Medulla oblongata (tissue), 1 donor: ENCODE measurements at regions not wholly inside any gene's neighbourhood (a gene's known extent, or its start where the extent isn't known, plus 50 kb on each side); places are given as distances from the start of the nearest gene placed in this dataset.
"Not testable (repeated sequence)": the region's sequence is repeated elsewhere in the genome, so short reads cannot be mapped to it uniquely, and the experiment has no call there.

ENCODE experiments used
- DNase-seq: peaks from one replicate; pipeline ENCODE4 v3.0.0-alpha.2; 2015; ENCODE audit errors: extremely low spot score

DNA sequence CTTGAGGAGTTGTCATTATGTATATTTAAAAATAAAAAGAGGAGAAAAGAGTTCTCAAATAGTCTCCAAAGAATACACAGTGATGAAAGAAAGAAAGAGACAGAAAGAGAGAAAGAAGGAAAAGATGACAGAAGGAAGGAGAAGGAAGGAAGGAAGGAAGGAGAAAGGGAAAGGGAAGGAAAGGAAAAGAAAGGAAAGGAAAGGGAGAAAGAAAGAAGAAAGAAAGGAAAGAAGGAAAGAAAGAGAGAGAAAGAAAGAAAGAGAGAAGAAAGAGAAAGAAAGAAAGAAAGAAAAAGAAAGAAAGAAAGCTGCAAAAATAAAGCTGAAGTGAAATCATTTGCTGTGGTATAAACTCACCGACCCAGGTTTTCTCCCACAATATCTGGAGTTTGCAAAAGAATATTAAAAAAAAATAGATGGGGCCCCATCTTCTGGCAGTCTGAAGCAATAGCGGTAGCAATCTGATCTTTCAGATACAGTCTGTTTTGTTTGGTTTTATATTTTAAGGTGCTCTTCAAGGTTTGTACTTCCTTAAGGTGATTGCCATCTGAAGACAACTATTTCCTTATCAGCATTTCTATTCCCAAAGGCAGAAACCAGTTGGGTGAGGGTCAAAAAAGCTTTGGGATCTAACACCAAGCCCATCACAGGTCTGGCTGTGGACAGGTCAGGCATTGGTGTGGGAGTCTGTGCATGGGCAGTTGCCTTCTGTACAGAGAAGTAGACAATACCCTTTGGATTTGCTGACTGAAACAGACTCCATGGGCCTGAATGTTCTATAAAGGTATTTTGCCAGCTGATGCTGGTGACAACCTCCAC is 160.4 kb downstream of the CPEB2 start:
- DNase-seq = peak; percentile 17

DNA sequence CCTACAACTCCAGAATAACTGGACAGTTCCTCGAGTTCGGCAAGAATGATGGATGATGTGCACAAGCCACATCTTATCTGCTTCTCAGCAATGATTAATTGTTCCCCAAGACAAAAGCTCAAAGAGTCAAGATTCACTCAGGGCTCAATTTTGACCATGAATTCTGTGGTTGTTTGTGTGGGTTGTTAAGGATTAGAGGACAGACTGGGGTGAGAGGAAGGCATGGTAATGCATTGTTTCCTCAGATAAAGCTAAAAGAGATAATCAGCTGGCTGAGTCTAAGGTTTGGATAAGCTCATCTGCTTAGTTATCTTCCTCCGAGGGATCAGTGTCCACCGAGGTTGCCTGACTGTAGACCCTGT is 161.0 kb downstream of the CPEB2 start:
- DNase-seq = no peak

DNA sequence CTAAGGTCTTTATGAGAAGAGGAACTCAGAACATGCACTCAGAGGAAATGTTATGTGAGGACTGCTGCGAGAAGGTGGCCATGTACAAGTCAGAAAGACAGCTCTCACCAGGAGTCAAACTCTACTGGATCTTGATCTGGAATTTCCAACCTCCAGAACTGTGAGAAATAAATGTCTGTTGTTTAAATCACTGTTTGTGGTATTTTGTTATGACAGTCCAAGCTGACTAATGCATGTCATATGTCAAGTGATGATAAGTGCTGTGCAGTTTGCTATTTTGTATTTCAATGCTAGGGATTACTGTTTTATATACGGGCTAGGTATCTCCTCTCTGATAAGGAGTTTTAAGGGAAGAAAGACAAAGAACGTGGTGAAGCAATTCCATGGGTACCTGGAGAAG is 162.3 kb downstream of the CPEB2 start:
- no peak for DNase-seq

DNA sequence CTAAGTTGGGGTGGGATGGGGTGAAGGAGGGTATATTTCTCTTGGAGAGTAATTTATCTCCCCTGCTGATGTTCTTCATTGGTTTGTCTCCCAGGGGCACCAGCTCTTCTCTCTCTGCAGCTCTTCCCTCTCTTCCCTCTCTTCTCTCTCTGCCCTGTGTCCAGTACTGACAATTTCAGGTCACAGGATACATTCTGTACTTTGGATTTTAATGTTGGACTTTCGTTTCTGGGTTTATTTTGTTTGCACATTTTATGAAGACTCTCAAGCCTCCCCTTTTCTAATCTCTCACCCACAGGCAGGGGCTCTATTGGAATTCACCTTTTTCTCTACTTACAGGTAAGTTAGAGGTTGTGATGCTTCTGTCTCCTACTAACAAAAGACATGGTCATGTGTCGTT is 165.5 kb downstream of the CPEB2 start:
- DNase-seq = no peak

DNA sequence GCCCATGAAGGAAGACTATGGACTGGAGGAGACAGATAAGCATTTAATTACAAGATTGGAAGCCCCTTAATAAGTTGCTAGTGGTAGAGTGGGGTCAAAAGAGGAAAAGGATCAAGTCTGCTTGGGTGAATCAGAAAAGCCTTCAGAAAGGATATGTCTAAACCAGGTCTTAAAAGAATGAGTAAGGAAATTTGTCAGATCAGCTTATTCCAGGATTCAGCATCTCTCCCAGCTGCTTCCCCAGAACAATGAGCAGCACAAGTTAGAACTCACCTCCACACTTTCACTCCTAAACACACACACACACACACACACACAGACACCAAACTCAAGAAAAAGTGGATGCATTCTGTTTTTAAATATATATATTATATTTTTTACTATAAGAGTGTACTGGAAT is 166.5 kb downstream of the CPEB2 start:
- no peak for DNase-seq

DNA sequence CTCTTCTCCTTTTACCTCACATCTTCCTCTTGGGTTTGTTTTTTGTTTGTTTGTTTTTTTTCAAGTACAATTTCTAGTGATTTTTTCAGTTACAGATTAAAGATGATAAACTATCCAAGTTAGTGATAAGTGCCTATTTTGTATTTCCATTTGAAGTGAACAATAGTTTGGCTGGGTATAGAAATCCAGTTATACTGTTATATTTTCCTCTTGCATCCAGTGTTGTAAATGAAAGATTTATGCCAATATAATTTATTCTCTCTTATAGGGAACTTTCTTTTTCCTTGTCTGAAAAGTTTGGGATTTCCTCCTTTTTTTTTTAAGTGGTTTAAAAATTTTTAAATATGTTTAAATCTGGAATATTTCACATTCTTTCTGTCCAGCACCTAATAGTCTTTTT is 169.4 kb downstream of the CPEB2 start:
- no peak for DNase-seq

DNA sequence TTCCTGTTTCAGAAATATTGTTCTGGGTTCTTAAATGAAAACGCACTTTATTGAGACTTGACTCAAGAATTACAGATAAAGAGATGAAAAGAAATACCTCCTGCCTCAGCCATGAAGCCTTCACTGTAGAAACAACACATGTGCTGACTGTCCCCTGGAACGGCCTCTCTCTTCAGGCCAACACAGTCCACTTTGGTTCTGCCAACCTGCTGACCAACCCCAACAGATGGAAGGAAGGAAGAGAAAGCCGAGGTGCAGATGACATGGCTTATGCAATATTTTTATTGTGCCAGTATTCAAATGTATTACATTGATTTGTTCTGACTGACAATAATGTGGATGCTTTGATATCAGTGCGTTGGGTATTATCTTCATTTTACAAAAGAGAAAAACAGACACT is 171.0 kb downstream of the CPEB2 start:
- no peak for DNase-seq

DNA sequence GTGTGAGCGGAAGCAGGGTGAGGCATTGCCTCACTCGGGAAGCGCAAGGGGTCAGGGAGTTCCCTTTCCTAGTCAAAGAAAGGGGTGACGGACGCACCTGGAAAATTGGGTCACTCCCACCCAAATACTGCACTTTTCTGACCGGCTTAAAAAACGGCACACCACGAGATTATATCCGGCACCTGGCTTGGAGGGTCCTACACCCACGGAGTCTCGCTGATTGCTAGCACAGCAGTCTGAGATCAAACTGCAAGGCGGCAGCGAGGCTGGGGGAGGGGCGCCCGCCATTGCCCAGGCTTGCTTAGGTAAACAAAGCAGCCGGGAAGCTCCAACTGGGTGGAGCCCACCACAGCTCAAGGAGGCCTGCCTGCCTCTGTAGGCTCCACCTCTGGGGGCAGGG is 171.9 kb downstream of the CPEB2 start:
- not testable (repeated sequence) for DNase-seq

DNA sequence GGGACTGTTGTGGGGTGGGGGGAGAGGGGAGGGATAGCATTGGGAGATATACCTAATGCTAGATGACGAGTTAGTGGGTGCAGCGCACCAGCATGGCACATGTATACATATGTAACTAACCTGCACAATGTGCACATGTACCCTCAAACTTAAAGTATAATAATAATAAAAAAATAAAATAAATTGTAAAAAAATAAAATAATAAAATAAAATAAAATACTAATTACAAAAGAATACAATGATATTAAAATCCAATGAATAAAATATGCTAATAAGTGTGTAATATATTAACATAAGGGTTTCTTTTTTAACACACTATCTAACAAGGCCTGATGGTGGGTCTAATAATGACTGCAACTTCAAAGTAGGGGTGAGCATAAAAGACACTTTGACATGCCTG is 177.6 kb downstream of the CPEB2 start:
- not testable (repeated sequence) for DNase-seq

DNA sequence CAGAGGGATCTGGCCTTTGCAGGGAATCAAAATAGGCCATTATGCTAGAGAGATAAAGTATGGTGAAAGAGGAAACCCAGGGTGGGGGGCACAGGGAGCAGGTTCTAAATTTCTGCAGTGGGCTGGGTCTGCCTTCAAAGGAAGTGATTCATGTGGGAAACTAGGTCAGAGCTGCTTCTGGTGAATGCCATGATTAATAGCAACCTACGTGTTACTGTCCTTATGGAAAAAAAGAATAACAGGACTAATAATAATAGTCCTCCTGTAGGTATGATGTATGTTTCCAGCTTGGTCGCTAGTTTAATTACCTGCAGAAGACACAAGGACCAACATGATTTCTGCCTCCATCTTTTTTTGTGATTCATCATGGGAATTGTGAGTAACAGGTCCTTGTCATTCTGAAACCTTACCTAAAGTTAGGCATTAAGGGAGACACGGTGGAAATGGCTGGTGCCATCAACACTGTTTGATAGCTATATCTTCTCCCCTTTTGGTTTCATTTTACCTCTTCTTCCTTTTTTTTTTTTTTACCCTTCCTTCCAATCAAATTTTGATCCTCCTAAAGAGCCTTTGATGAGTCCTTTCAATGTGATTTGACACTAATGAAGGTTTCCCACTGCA is 180.4 kb downstream of the CPEB2 start:
- no peak for DNase-seq

DNA sequence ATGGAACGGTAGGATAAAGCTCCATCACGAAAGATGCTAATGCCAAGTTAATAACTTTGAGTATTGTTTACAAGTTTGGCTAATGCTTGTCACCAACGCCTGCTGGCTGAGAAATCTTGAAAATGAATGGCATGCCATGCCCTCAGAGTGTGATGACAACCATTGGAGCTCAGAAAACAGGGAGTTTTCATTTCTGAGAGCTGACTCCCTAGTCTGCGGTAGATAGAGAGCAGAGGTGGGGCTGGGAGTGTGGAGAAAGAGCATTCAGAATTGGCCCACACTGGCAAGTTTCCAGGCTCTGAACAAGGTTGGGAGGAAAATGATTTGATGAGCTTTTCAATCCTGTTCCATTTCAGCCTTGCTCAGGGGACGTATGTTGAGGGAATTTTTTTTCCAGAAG is 183.9 kb downstream of the CPEB2 start:
- DNase-seq = no peak

DNA sequence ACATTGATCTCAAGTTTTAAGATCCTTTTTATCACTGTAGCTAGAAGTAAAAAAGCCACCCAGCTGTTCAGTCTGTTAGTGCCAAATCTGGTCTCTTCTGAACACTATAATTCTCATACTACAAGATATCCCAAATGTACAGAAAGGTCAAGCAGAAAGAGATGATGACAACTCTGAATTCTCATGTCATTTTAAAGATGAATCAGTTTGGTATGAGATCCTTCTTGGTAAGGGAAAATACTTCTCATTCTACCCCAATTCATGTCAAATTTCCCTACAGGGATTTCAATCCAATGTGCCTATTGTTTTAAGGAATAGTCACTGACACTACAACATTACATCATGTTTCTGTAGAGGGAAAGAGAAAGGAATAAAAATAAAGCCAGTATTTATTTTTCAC is 184.5 kb downstream of the CPEB2 start:
- no peak for DNase-seq

DNA sequence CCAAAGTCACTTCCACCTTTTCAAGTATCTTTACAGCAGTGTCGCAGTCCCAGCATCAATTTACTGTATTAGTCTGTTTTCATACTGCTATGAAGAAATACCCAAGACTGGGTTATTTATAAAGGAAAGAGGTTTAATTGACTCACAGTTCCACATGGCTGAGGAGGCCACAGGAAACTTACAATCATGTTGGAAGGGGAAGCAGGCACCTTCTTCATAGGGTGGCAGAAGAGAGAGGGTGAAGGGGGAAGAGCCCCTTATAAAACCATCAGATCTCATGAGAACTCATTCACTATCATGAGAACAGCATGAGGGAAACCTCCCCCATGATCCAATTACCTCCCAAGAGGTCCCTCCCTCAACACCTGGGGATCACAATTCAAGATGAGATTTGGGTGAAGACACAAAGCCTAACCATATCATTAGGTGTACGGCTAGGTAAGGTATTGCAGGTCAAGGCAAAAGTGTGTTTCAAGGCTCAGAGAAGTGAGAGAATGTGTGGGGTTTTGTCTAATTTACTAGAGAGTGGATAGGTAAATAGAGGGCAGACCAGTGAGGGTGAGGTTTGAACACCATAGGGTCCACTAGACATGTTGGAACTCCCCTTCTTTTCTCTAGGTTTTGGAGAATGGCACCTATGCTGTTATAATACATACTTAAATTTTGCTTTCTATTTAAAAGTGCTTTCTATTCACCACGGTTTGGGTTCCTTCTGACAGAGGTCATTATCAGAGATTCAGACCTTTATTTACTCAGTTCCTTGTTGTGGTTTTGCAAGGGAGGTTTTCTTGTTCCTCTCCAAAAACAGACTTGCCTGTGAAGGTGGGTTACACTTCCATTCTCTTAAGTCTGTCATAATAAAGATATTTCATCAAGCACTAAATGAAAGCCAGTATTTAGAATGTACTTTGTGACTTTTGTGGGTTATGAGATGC is 186.6 kb downstream of the CPEB2 start:
- DNase-seq = no peak

DNA sequence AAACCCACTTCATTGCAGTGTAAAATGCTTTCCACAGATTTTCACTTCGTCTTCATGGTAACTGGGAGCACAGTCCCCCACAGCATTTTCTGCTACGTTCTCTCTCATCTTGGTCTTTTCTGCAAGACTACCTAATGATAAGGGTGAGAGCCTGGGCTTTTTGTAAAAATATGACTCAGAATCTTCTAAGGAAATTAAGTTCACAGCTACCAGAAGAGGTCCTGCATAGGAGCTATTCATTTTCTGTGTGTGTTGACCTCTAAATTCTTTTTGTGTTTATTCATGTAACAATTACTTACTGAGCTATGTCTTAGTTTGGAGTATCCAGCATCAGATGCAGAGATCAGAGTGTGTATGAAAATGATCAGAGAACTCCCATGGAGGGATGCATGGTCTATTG is 192.2 kb downstream of the CPEB2 start:
- DNase-seq = no peak

DNA sequence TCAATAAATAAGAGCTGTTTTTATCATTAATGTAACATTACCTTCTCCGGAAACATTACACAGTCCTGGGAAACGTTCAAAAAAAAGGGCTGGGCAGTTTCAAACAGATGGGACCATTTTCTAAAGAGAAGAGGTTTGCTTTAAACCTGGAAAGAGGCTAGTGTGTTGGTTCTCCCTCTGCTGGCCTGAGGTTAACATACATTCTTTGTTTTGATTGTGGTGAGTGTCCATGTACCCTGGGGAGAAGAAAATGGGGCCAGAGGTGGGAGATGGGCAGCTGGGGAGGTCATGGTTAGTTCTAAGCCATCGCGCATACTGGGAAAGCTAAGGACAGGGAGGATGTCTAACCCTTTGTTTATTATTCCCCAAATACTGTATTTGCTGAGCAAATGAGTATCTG is 194.7 kb downstream of the CPEB2 start:
- DNase-seq = peak; percentile 16

DNA sequence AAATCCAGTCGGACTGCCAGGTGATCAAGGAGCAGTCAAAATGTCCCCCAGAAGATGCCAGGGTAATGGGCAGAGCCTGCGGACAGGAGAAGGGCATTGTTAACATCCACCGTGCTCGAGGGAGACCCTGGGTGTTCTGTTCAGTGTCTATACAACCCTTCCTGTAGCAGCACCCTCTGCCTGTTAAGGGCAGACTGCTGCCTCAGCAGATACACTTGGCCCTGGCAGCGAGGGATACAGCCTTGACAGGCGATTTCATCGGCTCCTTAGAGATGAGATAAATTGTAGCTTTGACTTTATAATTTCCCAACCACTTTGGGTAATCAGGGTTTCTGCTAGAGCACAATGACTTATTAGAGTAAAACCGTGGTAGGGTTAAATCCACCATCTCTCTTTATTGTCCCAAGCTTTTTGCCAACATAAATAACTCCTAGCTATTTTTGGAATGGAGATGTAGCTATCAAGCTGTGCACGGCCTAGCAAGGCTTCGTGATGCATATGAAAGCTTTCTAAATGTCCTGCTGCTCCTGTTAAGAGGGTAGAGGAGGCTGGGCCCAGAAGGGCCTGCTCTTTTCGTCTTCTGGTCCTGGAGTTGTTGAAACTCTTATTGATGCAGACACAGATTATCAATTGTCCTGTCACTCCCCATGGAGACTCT is 195.9 kb downstream of the CPEB2 start:
- no peak for DNase-seq

DNA sequence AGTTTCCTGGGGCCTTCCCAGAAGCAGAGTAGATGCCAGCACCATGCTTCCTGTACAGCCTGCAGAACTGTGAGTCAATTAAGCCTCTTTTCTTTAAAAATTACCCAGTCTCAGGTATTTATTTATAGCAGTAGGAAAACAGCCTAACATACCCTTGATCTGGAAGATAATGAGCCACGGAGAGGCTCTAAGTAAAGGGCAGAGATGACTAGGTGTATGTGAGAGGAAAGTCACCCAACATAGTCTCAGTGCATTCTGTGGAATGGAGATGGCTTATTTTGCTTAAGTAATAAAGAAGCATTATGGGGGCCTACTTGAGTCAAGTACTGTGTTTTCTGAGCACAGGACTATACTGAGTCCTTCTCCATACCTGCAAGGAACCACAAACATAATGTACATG is 199.5 kb downstream of the CPEB2 start:
- no peak for DNase-seq

DNA sequence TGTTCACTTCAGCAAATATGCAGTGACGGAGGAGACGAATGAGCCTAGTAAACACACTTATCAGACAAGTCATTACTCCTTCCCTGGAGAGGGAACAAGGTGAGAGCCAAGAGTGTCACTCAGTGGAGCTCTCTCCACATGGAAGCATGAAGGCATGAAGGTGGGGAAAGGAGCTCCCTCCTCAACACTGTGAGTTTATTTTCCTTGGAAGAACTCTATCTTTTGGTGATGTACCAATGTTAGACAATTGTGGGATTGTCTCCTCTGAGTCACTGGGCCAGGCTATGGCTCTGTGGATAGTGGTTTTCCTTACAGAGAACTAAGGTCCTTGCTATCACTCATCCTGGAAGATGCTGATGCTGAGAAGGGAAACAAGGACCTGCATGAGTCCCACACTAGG is 200.2 kb downstream of the CPEB2 start:
- no peak for DNase-seq

DNA sequence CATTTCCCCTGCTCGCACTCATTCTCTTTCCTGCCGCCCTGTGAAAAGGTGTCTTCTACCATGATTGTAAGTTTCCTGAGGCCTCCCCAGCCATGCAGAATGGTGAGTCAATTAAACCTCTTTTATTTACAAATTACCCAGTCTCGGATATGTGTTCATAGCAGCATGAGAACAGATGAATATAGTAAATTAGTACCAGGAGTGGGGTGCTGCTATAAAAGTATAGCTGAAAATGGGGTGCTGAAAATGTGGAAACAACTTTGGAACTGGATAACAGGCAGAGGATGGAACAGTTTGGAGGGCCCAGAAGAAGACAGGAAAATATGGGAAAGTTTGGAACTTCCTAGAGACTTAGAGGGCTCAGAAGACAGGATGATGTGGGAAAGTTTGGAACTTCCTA is 204.2 kb downstream of the CPEB2 start:
- DNase-seq = not testable (repeated sequence)

DNA sequence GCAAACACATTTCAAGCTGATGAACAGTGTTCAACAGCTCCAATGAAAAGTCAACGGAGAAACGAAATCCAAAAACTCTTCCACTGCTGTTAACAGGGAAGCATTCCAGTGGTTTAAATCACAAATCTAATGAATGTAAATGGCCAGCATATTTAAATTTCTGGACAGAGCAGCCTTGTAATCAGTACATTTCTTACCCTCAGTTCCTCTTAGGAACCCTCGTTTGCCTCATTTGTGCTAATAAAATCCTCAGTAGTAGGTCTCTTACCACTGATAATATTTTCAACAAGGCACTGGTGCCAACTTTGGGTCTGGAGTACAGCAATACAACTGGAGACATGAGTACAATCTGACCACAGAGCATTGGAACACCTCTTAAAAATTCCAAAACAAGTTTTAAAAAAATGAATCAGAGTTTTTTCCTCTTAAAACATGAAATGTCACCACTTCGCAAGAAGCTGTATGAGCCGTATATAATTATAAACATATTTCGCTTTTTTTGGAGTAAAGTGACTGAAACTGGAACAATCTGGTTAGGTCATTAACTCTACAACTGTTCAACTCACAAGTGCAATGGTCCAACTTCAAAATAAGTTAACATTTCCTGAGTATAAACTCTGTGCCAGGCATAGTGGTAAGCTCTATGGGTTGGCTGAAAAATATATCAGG is 211.2 kb downstream of the CPEB2 start:
- DNase-seq = no peak

DNA sequence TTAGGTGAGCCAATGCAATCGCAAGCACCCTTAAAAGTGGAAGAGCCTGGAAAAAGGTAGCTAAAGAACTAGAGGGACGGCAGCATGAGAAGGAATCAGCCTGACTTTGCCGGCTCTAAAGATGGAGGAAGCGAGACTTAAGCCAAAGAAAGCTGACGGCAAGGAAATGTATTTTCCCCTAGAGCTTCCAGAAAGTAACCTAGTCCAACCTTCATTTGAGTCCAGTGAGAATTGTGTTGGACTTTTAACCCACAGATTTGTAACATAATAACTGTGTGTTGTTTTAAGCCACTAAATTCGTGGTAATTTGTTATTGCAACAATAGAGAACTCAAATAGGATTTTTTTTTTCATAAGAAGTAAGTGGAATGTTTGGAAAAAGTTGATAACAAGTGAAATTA is 212.7 kb upstream of the C1QTNF7 start:
- DNase-seq = no peak

DNA sequence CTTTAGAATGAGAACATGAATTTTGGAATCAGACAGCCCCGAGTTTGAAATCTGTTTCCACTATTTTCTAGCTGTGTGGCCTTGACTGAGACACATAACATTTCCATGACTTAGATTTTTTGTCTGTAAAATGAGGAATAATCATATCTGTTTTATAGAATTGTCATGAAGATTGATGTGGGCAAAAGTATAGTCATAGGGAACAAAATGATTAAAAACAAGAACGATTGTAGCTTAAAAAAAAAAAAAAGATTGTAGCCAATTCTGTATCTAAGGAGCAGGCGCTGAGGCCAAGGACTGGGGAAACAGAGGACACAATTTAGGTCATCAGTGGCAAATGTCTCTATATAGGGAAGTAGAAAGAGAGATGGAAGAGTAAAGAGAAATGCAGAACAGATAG is 201.6 kb upstream of the C1QTNF7 start:
- no peak for DNase-seq
